ENCODE measurements at regions not wholly inside any gene's neighbourhood (a gene's known extent, or its start where the extent isn't known, plus 50 kb on each side); places are given as distances from the start of the nearest gene placed in this dataset.

DNA sequence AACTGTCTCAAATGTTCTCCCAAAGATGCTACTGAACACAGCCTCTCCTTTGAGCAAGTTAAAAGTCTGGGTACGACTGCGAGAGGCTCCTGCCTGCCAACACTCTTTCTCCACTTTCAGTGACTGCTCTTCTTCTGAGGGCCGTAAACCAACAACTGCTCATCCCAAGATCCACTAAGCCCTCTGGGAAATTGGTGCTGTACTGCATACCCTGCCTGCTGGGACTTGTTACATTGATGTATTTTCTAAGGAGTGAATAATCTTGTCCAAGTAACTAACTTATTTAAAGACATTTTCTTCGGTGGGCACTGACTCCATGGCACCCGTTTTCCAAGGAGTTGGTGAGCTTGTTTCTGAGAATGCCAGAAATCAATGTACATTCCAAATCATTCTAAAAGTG is 87.2 kb downstream of the ZNF280B start:
- no peak for DNase-seq

DNA sequence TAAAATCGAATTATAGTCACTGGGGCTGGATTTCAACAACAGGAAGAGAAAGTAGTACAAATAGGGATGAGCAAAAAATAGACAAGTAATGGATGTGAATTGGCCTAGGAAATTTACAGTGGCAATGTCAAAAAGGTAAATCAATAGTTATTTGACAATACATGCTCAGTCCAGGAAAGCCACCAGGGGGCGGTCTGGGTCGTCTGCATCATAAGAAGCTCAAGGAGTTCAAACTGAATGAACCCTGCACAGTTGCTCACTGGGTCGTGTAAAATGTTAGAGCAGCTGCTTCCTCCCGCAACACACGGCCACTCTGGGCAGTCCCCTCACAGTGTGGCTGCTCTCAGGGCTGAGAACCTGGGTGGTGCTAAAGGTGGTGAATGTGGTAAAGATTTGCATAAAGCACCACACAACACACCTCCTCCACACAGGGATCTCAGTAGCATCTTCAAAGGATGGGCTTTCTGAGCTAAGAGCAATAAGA is 85.9 kb downstream of the ZNF280B start:
- DNase-seq: peak; percentile 45

DNA sequence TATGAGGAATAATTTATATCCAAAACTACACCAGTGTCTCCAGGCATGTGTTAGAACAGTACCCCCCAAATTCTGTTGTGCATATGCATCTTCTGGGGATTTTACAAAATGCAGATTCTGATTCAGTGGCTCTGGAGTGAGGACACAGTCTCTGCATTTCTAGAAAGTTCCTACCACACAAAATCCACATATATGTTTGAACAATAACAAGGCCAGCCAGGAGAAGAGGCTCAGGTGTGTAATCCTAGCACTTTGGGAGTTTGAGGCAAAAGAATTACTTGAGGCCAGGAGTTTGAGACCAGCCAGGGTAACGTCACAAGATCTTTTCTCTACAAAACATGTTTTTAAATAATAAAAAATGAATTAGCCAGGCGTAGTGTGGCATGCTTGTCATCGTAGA is 84.9 kb downstream of the ZNF280B start:
- no peak for DNase-seq

DNA sequence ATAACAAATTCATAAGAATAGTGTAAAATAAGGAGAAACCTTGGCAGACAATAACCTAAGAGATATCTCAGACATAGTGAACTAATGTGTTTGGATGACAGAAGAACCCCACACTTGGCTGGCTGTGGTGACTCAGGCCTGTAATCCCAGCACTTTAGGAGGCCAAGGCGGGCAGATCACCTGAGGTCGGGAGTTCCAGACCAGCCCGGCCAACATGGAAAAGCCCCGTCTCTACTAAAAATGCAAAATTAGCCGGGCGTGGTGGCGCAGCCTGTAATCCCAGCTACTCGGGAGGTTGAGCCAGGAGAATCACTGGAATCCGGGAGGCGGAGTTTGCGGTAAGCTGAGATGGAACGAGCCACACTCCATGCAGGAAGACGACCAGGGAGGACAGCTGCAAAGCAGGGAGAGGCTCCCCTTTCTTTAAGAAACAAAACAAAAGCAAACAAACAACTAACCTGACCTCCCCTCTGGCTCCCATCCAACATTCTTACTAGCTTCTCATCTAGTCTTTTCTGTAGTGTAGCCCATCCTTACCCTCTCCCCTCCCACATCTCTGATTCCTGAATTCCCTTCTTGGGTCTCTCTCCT is 84.2 kb downstream of the ZNF280B start:
- no peak for DNase-seq

DNA sequence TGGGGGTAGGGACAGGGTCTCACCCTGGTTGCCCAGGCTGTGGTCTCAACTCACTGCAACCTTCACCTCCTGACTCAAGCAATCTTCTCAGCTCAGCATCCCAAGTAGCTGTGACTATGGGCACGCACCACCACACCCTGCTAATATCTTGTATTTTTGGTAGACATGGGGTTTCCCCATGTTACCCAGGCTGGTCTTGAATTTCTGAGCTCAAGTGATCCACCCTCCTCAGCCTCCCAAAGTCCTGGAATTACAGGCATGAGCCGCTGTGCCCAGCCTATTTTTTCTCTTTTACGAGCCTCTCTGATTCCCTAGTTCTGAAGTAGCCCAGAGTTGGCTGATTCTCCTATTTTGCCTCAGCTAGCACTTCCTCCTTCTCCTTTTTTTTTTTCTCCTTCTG is 83.6 kb downstream of the ZNF280B start:
- no peak for DNase-seq

DNA sequence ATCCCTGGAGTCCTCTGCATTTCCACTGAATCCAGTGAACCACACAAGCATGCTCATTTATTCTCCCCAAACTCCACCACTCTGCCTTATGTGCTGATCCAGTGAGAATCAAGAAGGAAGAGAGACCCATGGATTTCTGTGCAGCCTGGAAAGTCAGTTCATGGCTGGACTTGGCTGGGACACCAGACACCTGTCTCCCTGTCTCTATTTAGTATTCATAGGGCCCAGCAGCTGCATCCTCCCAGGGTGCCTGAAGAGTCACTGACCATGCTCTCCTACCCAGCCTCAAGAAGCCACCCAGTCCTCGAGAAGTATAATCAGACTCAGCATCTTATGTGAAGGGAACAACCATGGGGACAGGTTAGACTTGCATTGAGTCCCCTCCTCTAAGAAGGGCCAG is 83.2 kb downstream of the ZNF280B start:
- DNase-seq: no peak

DNA sequence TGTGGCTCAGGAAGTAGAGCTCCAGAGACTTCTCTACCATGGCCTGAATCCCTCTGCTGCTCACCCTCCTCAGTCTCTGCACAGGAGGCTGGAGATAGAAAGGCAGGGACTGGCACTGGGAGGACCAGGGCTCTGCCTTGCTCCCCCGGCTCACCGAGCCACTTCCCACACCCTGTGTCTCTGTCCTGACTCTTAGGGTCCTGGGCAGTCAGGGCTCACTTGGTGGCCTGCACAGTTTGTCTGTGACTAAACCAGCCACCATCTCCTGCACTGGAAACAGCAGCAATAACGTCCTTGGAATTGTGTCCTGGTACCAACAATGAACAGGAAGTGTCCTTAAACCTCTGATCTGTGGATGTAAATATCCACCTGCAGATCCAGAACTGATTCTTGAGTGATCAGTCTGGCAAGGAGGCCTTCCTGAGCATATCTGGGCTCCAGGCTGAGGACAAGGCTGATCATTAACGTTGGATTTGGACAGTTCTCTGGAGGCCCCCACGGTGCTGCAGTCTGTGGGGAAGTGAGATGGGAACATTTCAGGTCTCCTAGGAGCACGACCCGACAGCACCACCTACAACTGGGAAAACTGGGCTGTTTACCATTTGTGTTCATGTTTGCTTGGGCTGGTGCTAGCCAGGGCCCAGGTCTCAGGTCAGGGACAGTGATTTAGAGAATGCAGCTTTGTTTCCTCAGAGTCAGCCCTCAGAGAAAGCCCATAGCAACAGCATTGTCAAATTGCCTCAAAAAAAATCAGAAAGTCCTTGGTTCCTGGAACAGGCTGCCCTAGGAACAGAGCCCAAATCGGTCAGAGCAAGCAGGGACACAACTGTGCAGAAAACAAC is 82.5 kb downstream of the ZNF280B start:
- DNase-seq: no peak

DNA sequence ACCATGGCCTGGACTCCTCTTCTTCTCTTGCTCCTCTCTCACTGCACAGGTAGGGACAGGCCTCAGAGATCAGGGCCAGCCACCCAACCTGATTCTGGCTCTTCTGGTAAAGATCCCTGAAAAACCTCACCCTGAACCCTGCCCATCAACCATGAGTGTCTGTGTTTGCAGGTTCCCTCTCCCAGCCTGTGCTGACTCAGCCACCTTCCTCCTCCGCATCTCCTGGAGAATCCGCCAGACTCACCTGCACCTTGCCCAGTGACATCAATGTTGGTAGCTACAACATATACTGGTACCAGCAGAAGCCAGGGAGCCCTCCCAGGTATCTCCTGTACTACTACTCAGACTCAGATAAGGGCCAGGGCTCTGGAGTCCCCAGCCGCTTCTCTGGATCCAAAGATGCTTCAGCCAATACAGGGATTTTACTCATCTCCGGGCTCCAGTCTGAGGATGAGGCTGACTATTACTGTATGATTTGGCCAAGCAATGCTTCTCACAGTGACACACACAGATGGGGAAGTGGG is 80.9 kb downstream of the ZNF280B start:
- no peak for DNase-seq

DNA sequence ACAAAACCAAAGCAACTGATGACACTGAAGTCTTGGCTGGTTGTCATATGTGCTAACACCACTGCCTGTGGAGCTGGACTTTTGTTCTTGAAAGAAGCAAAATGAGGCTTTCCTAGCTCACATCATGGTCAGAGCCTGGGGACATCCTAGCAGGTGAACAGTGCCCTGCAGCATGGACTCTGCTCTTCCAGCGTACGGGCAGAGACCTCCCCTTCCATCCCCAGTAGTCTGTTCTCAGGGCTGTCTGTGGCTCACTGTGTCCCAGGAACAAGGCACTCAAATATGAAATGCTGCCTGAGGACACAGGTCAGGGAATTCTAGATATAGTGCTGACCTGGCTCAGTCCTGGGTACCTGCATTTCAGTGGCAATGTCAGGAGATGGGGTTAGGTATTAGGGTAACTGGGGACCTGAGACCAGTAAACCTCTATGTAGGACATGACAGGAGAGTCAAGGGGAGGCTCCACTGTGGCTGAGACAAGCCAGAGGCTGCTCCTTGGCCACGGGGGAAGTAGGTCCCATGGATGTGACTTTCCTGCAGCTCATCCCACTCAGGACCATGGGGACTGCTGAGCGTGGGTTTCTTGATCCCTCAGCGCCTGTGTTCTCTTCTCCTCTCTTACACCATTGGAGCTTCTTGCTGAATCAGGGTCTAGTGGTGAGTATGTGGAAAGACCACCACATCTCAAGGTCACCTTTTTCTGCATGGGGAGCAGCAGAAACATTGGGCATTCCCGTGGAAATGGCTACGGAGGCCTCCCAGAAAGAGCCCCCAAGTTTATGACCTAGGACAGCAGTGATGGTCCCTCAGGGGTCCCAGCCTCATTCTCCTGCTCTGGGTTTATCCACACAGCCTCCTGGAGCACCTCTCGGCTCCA is 80.1 kb downstream of the ZNF280B start:
- no peak for DNase-seq

DNA sequence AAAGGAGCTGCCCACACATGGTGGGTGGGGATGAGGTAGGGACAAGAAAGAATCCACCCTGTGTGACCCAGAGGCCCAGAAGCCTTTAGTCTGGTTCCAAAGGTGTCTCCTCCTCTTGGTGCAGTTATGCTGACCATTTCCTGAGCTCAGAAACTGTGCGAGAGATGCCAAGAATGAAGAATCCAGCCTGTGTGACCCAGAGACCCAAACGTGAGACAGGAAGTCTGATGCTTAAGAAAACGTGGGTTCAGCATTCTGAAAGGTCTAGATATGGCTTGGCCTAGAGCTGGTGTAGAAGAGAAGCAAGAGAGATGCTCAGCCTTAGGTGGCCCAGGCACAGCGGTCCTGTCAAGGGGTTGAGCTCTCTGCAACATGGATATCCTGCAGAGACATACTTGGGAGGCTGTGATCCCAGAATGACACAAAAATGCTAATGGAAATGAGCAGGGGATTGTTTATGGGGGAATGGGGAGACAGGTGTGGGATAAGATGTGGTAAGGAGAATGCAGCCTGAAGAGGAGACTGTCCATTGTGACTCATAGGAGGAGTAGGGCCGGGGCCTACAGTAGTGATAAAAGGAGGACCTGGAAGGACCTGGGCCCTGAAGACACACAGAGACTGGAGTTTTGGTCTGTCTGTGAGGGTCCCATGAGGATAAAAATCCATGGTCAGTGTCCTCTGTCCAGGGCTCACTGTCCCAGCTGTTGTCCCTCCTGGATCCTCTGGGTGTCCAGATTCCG is 79.0 kb downstream of the ZNF280B start:
- DNase-seq: no peak

DNA sequence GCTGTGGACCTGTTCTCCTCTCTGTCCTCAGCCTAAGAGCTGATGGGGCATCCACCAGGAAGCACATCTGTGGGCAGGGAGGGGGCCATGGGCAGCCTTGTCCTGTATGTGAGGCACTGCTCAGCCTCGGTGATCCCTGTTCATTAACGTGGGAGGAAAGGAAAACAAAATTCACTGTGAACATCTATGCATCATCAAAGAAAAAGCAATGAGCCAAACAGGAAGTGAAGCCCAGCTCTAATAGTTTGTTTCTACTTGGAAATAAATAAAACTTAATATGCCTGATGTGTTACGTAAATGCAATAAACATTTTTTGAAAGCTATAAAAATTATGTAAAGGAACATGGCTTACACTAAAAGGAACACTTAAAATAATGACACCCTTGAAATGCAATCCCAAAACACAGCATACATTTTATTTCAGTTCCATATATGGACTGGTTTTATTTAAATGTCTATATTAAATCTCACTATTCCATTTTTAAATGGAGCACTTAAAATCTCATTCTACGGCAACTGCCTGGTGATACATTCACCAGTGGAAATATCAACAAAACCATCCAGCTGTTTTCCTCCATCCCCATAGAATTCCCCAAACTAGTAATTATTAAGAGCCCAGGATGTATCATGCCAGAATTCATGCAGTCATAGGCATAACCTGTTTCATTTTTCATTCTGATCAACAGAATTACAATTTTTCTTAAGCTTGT is 78.3 kb downstream of the ZNF280B start:
- DNase-seq: no peak

DNA sequence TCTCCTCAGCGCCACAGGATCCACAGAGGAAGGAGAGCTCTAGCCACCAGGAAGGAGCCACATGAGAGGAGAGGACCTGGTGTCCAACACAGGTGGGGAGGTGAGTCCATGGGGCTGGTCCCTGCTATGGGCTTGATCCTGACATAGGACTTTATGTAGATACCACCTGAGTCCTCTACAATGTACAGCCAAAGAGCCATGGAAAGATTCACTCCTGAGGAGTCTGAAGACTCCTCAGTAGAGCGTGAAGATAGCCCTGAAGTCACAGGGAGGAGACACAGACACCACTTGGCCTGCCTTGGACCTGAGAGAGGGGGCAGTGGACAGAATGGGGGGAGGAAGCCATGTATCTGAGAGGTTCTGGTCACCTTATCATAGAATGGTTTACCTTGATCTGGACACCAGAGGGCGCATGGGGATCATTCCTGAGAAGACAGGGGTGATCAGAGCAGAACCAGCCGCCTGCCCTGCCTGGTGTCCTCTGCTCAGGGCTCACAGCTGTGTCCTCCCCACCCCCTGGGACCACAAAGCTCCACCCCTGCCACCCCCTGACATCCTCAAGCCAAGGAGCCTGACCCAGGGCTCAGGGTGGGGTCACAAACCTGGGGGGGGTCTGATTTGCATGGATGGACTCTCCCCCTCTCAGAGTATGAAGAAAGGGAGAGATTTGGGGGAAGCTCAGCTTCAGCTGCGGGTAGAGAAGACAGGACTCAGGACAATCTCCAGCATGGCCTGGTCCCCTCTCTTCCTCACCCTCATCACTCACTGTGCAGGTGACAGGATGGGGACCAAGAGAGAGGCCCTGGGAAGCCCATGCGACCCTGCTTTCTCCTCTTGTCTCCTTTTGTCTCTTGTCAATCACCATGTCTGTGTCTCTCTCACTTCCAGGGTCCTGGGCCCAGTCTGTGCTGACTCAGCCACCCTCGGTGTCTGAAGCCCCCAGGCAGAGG is 77.0 kb downstream of the ZNF280B start:
- peak; percentile 33 for DNase-seq

DNA sequence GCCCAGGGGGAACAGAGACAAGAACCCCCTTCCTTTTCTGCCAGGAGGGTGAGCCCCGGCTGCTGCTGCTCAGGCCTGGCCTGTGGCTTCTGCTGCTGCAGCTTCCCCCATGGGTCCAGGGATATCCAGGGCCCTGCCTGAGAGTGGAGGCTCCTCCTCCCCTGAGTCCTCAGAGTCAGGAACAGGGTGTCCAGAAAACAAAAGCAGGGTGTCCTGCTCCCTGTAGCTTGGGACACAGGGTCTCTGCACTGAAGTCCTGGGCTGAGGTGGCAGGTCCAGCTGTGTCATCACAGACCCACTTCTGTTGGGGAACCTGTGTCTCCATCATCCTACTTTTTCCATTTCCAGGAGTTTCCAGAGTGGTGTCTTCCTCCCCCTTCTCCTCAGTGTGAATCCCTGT is 76.1 kb downstream of the ZNF280B start:
- no peak for DNase-seq

DNA sequence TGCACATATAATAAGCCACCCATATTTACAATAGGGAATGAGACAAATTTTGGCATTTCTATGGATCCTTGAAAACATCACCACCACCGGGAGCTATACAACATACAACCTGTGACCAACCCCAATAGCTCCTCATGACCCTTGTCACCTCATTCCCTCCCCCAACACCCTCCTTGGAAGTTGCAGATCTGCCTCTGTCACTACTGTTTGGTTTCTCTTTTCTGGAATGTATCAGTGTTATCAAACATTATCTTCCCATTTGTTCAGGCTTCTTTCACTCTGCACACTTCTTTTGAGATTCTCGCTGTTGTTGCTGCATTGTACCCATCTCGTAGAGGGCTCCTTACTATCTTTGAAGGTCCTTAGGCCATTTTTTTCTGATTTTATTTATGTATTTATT is 75.6 kb downstream of the ZNF280B start:
- DNase-seq: no peak

DNA sequence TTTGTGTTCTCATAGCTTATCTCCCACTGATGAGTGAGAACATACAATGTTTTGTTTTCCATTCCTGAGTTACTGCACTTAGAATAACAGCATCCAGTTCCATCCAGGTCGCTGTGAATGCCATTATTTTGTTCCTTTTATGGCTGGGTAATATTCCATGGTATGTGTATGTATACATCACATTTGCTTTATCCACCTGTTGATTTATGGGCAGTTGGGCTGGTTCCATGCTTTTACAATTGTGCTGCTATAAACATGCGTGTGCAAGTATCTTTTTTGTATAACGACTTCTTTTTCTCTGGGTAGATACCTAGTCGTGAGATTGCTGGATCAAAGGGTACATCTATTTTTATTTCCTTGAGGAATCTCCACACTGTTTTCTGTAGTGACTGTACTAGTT is 74.8 kb downstream of the ZNF280B start:
- no peak for DNase-seq
